CD4-positive, alpha-beta T cell treated with Interferon gamma for 1 hour (primary cell): ENCODE measurements at regions not wholly inside any gene's neighbourhood (a gene's known extent, or its start where the extent isn't known, plus 50 kb on each side); places are given as distances from the start of the nearest gene placed in this dataset.
"Not testable (repeated sequence)": the region's sequence is repeated elsewhere in the genome, so short reads cannot be mapped to it uniquely, and the experiment has no call there.

Source experiments
- DNase-seq: peaks from one replicate; pipeline ENCODE4 v3.0.0-alpha.2; 2020

GRCh38 chr2:59295524-59296162 lies 1054.5 kb upstream of the FANCL start:
- DNase-seq, result no peak

GRCh38 chr2:59288771-59289170 lies 1047.6 kb upstream of the FANCL start:
- no peak for DNase-seq

- no peak for DNase-seq
These were observed 1041.4 kb upstream of the FANCL start for GRCh38 chr2:59282374-59283057.

GRCh38 chr2:59277671-59278070 lies 1036.5 kb upstream of the FANCL start:
- no peak for DNase-seq

GRCh38 chr2:59276917-59277316 lies 1035.8 kb upstream of the FANCL start:
- no peak for DNase-seq

- DNase-seq, result no peak
These were observed 1034.9 kb upstream of the FANCL start for GRCh38 chr2:59276033-59276432.

GRCh38 chr2:59266453-59266852 lies 1025.3 kb upstream of the FANCL start:
- no peak for DNase-seq

GRCh38 chr2:59259913-59260312 lies 1018.8 kb upstream of the FANCL start:
- DNase-seq, result no peak

- DNase-seq, result no peak
These were observed 1015.2 kb upstream of the FANCL start for GRCh38 chr2:59256290-59256689.

GRCh38 chr2:59254279-59254678 lies 1013.2 kb upstream of the FANCL start:
- DNase-seq, result no peak

- no peak for DNase-seq
These were observed 1009.2 kb upstream of the FANCL start for GRCh38 chr2:59250307-59250677.

- DNase-seq, result no peak
These were observed 1008.5 kb upstream of the FANCL start for GRCh38 chr2:59249441-59250306.

GRCh38 chr2:59239146-59239545 lies 998.0 kb upstream of the FANCL start:
- DNase-seq, result no peak

- no peak for DNase-seq
These were observed 996.2 kb upstream of the FANCL start for GRCh38 chr2:59237311-59237710.

- no peak for DNase-seq
These were observed 995.6 kb upstream of the FANCL start for GRCh38 chr2:59236723-59237122.

- no peak for DNase-seq
These were observed 992.8 kb upstream of the FANCL start for GRCh38 chr2:59233920-59234319.

GRCh38 chr2:59233448-59233847 lies 992.3 kb upstream of the FANCL start:
- no peak for DNase-seq

- no peak for DNase-seq
These were observed 991.5 kb upstream of the FANCL start for GRCh38 chr2:59232394-59233165.

- not testable (repeated sequence) for DNase-seq
These were observed 985.2 kb upstream of the FANCL start for GRCh38 chr2:59226362-59226761.

GRCh38 chr2:59223742-59224141 lies 982.6 kb upstream of the FANCL start:
- no peak for DNase-seq

- DNase-seq, result no peak
These were observed 976.2 kb upstream of the FANCL start for GRCh38 chr2:59217360-59217759.

- no peak for DNase-seq
These were observed 965.2 kb upstream of the FANCL start for GRCh38 chr2:59206361-59206760.

GRCh38 chr2:59204040-59204439 lies 962.9 kb upstream of the FANCL start:
- no peak for DNase-seq
